ENCODE measurements at regions not wholly inside any gene's neighbourhood (a gene's known extent, or its start where the extent isn't known, plus 50 kb on each side); places are given as distances from the start of the nearest gene placed in this dataset.

DNA sequence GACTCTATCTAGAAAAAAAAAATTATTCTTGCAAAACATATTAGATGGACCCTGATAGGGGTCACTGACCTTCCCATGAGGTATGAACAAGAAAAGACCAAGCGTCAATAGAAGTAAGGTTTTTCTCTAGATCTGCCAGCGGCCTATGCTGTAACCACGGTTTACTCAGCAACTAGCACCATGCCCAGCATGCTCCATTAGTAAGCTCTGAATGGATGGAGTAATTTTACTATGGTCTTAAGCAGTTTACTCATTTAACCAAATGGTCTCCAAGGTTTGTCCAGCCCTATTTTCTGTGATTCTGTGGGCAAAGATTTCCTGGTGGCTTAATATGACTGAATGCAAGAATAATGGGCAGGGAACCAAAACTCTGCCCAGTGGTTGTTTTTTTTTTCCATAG lies 113.9 kb downstream of the ADSS2 start:
- WGBS, result 91% methylated on average over 3 of the region's 3 CpGs
- Histone ChIP-seq H3K4me3 (ENCODE audit: insufficient read depth in 1 of 2, low read depth in 1 of 2, low read length in 2 of 2) (no peak overlapping the region), H2AK5ac (ENCODE audit: low read length, severe bottlenecking) (no peak overlapping the region), H3K27ac (ENCODE audit: low read length, poor library complexity, severe bottlenecking) (no peak overlapping the region), H3K4me1 (ENCODE audit: control insufficient read depth, insufficient read depth, low read depth, low read length) (peaks cover 7% of the 10 kb centered on the region), H2BK5ac (ENCODE audit: low read depth, low read length, poor library complexity, severe bottlenecking) (no peak overlapping the region), H2BK120ac (ENCODE audit: low read depth, low read length) (no peak overlapping the region), H3K9ac (ENCODE audit: low read length) (no peak overlapping the region), H3K14ac (ENCODE audit: low read length in 2 of 2) (no peak overlapping the region), H3K27me3 (ENCODE audit: control insufficient read depth in 1 of 2, insufficient read depth in 1 of 2, low read length in 2 of 2) (no peaks in the 10 kb centered on the region), H3K9me3 (ENCODE audit: control insufficient read depth, low read length) (no peaks in the 10 kb centered on the region), H3K23ac (ENCODE audit: low read length in 2 of 2) (no peak overlapping the region), H2BK15ac (ENCODE audit: low read depth, poor library complexity, severe bottlenecking) (no peak overlapping the region), H4K8ac (ENCODE audit: low read length) (no peak overlapping the region), H4K91ac (ENCODE audit: low read length) (no peak overlapping the region), H3K36me3 (ENCODE audit: control insufficient read depth in 1 of 2, insufficient read depth in 2 of 2, low read depth in 1 of 2, low read length in 2 of 2) (no peaks in the 10 kb centered on the region), H2AFZ (ENCODE audit: low read depth, low read length) (no peak overlapping the region), H3K79me1 (replicated peaks; ENCODE audit: low read length, poor library complexity, severe bottlenecking) (no peaks in the 10 kb centered on the region), H3K4me2 (ENCODE audit: low read length, poor library complexity, severe bottlenecking) (no peak overlapping the region), H3K18ac (ENCODE audit: low read depth in 1 of 2, low read length in 2 of 2) (no peak overlapping the region), H3K4ac (ENCODE audit: low read depth in 1 of 2, low read length in 2 of 2) (no peak overlapping the region), H2BK12ac (ENCODE audit: low read length in 2 of 2) (no peak overlapping the region)
- no peak for DNase-seq

DNA sequence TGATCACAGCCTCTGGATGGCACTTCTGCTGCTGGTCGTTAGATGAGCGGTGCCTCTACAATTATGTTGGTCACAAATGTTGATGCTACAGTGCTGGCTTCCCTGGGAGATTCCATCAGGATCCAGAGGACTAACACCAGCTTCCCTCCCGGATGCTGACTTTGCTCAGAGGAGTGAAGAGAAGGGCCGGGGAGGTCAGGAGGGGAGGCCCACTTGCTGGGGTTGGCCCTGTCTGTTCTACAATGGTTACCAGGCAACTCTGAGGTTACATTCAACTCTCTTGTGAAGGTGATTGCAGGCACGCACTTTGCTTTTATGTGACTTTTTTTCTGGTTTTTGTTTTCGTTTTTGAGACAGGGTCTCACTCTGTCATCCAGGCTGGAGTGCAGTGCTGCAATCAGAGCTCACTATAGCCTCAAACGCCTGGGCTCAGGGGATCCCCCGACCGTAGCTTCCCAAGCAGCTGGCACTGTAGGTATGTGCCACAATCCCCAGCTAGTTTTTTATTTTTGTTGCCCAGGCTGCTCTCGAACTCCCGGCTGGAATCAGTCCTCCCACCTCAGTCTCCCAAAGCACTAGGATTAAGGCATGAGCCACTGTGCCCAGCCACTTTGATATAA lies 112.5 kb downstream of the ADSS2 start:
- no peak overlapping the region for H2BK15ac ChIP-seq (ENCODE audit: low read depth, poor library complexity, severe bottlenecking)
- no peak overlapping the region for H2AFZ ChIP-seq (ENCODE audit: low read depth, low read length)
- no peaks in the 10 kb centered on the region for H3K79me1 ChIP-seq (replicated peaks; ENCODE audit: low read length, poor library complexity, severe bottlenecking)
- no peaks in the 10 kb centered on the region for H3K27me3 ChIP-seq (ENCODE audit: control insufficient read depth in 1 of 2, insufficient read depth in 1 of 2, low read length in 2 of 2)
- no peak overlapping the region for H2BK5ac ChIP-seq (ENCODE audit: low read depth, low read length, poor library complexity, severe bottlenecking)
- no peak overlapping the region for H4K91ac ChIP-seq (ENCODE audit: low read length)
- no peak overlapping the region for H3K4me2 ChIP-seq (ENCODE audit: low read length, poor library complexity, severe bottlenecking)
- no peak for DNase-seq
- H3K4me3 ChIP-seq (ENCODE audit: insufficient read depth in 1 of 2, low read depth in 1 of 2, low read length in 2 of 2), result no peak overlapping the region
- no peak overlapping the region for H3K23ac ChIP-seq (ENCODE audit: low read length in 2 of 2)
- no peaks in the 10 kb centered on the region for H3K9me3 ChIP-seq (ENCODE audit: control insufficient read depth, low read length)
- no peak overlapping the region for H4K8ac ChIP-seq (ENCODE audit: low read length)
- H3K27ac ChIP-seq (ENCODE audit: low read length, poor library complexity, severe bottlenecking), result no peak overlapping the region
- no peak overlapping the region for H2AK5ac ChIP-seq (ENCODE audit: low read length, severe bottlenecking)
- no peak overlapping the region for H3K4ac ChIP-seq (ENCODE audit: low read depth in 1 of 2, low read length in 2 of 2)
- peaks cover 7% of the 10 kb centered on the region for H3K4me1 ChIP-seq (ENCODE audit: control insufficient read depth, insufficient read depth, low read depth, low read length)
- no peaks in the 10 kb centered on the region for H3K36me3 ChIP-seq (ENCODE audit: control insufficient read depth in 1 of 2, insufficient read depth in 2 of 2, low read depth in 1 of 2, low read length in 2 of 2)
- no peak overlapping the region for H3K18ac ChIP-seq (ENCODE audit: low read depth in 1 of 2, low read length in 2 of 2)
- 90% methylated on average over 9 of the region's 11 CpGs for WGBS
- no peak overlapping the region for H3K9ac ChIP-seq (ENCODE audit: low read length)
- no peak overlapping the region for H2BK120ac ChIP-seq (ENCODE audit: low read depth, low read length)
- H2BK12ac ChIP-seq (ENCODE audit: low read length in 2 of 2), result no peak overlapping the region
- H3K14ac ChIP-seq (ENCODE audit: low read length in 2 of 2), result no peak overlapping the region

DNA sequence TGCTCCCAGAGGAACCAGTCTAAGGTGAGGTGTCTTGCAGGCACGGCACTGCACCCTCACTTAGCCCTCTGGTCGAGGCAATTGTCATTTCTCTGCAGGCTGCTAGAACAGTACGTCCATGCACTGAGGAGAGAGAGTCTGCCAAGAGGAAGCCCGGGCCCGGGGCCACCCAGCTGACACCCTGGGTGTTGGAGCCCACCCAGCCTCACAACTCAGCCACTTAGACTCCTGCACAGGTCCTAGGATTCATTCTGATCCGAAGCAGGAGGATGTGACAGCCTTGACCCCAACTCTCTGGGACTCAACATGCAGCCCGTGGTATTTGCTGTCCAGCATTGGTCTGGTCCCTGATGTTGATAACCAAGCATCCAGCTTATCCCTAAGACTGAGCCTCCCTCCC lies 111.9 kb downstream of the ADSS2 start:
- H3K4me2 ChIP-seq (ENCODE audit: low read length, poor library complexity, severe bottlenecking), result no peak overlapping the region

DNA sequence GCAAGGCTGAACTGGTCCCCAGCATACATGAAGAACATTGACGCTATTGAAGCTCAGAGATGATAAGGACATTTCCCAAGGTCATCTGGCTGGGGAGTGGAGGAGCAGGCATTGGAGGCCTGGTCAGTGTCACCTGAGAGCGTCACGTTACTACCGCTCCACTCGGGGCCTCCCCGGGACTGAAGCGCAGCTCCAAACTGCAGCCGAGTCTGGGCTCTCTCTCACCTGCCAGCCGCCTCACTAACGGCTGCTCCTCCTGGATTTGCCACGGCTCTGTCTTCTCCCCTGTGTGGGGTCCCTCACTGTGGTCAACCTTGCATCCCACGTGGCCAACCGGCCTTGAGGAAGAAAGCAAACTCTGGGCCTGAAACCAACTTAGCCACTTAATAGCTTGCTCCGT lies 111.3 kb downstream of the ADSS2 start:
- Histone ChIP-seq H3K9me3 (ENCODE audit: control insufficient read depth, low read length) (no peaks in the 10 kb centered on the region), H3K23ac (ENCODE audit: low read length in 2 of 2) (no peak overlapping the region), H2AFZ (ENCODE audit: low read depth, low read length) (no peak overlapping the region), H4K91ac (ENCODE audit: low read length) (no peak overlapping the region), H3K4me1 (ENCODE audit: control insufficient read depth, insufficient read depth, low read depth, low read length) (peaks cover 7% of the 10 kb centered on the region), H3K4me3 (ENCODE audit: insufficient read depth in 1 of 2, low read depth in 1 of 2, low read length in 2 of 2) (no peak overlapping the region), H3K4ac (ENCODE audit: low read depth in 1 of 2, low read length in 2 of 2) (no peak overlapping the region), H3K4me2 (ENCODE audit: low read length, poor library complexity, severe bottlenecking) (no peak overlapping the region), H3K27me3 (ENCODE audit: control insufficient read depth in 1 of 2, insufficient read depth in 1 of 2, low read length in 2 of 2) (no peaks in the 10 kb centered on the region), H3K18ac (ENCODE audit: low read depth in 1 of 2, low read length in 2 of 2) (no peak overlapping the region), H2BK5ac (ENCODE audit: low read depth, low read length, poor library complexity, severe bottlenecking) (no peak overlapping the region), H3K9ac (ENCODE audit: low read length) (no peak overlapping the region), H3K36me3 (ENCODE audit: control insufficient read depth in 1 of 2, insufficient read depth in 2 of 2, low read depth in 1 of 2, low read length in 2 of 2) (no peaks in the 10 kb centered on the region), H3K14ac (ENCODE audit: low read length in 2 of 2) (no peak overlapping the region), H3K79me1 (replicated peaks; ENCODE audit: low read length, poor library complexity, severe bottlenecking) (no peaks in the 10 kb centered on the region), H2AK5ac (ENCODE audit: low read length, severe bottlenecking) (no peak overlapping the region), H4K8ac (ENCODE audit: low read length) (no peak overlapping the region), H2BK12ac (ENCODE audit: low read length in 2 of 2) (no peak overlapping the region), H3K27ac (ENCODE audit: low read length, poor library complexity, severe bottlenecking) (no peak overlapping the region), H2BK15ac (ENCODE audit: low read depth, poor library complexity, severe bottlenecking) (no peak overlapping the region), H2BK120ac (ENCODE audit: low read depth, low read length) (no peak overlapping the region)
- 85% methylated on average over 13 of the region's 14 CpGs for WGBS
- DNase-seq, result no peak

More for the DNA sequence above, 111.9 kb downstream of the ADSS2 start:
- H3K9ac ChIP-seq (ENCODE audit: low read length), result no peak overlapping the region
- no peak overlapping the region for H4K8ac ChIP-seq (ENCODE audit: low read length)
- WGBS, result 91% methylated on average over 7 of the region's 7 CpGs
- H3K4me1 ChIP-seq (ENCODE audit: control insufficient read depth, insufficient read depth, low read depth, low read length), result peaks cover 7% of the 10 kb centered on the region
- peak overlapping the region; percentile 70 for H4K91ac ChIP-seq (ENCODE audit: low read length)
- H2AK5ac ChIP-seq (ENCODE audit: low read length, severe bottlenecking), result no peak overlapping the region
- no peak overlapping the region for H2BK5ac ChIP-seq (ENCODE audit: low read depth, low read length, poor library complexity, severe bottlenecking)
- H3K14ac ChIP-seq (ENCODE audit: low read length in 2 of 2), result peak overlapping the region in 1 of 2 experiments; percentile 36
- peak overlapping the region in 1 of 2 experiments; percentile 1 for H3K23ac ChIP-seq (ENCODE audit: low read length in 2 of 2)
- H2BK120ac ChIP-seq (ENCODE audit: low read depth, low read length), result no peak overlapping the region
- H3K27ac ChIP-seq (ENCODE audit: low read length, poor library complexity, severe bottlenecking), result no peak overlapping the region
- H2BK12ac ChIP-seq (ENCODE audit: low read length in 2 of 2), result no peak overlapping the region
- DNase-seq, result no peak
- no peaks in the 10 kb centered on the region for H3K27me3 ChIP-seq (ENCODE audit: control insufficient read depth in 1 of 2, insufficient read depth in 1 of 2, low read length in 2 of 2)
- H2AFZ ChIP-seq (ENCODE audit: low read depth, low read length), result no peak overlapping the region
- H3K79me1 ChIP-seq (replicated peaks; ENCODE audit: low read length, poor library complexity, severe bottlenecking), result no peaks in the 10 kb centered on the region
- H3K18ac ChIP-seq (ENCODE audit: low read depth in 1 of 2, low read length in 2 of 2), result no peak overlapping the region
- H3K4me3 ChIP-seq (ENCODE audit: insufficient read depth in 1 of 2, low read depth in 1 of 2, low read length in 2 of 2), result no peak overlapping the region
- no peak overlapping the region for H2BK15ac ChIP-seq (ENCODE audit: low read depth, poor library complexity, severe bottlenecking)
- H3K9me3 ChIP-seq (ENCODE audit: control insufficient read depth, low read length), result no peaks in the 10 kb centered on the region
- no peak overlapping the region for H3K4ac ChIP-seq (ENCODE audit: low read depth in 1 of 2, low read length in 2 of 2)
- H3K36me3 ChIP-seq (ENCODE audit: control insufficient read depth in 1 of 2, insufficient read depth in 2 of 2, low read depth in 1 of 2, low read length in 2 of 2), result no peaks in the 10 kb centered on the region

Measured in mesenchymal stem cell (in vitro differentiated cells and primary cell).